PC-9 (cell line): ENCODE measurements at regions not wholly inside any gene's neighbourhood (a gene's known extent, or its start where the extent isn't known, plus 50 kb on each side); places are given as distances from the start of the nearest gene placed in this dataset.

ENCODE experiments used
- BruUV-seq: library from RNA; stranded (reverse); fragments of 400-500 nt; replicated peaks from 2 replicates; lab custom pipeline; 2021; lab: Mats Ljungman, UMichigan
- CTCF ChIA-PET: fragments of 300-600 bp; sonication (Branson Sonifier 250); formaldehyde crosslinking; loops from one replicate; lab custom pipeline; 2022; ENCODE audit warnings: antibody characterized with exemption; lab: Charles Lee
- POLR2A ChIA-PET: fragments of 300-600 bp; sonication (Branson Sonifier 250); formaldehyde crosslinking; loops from one replicate; lab custom pipeline; 2022; ENCODE audit warnings: antibody characterized with exemption; ENCODE audit not compliant: unreplicated experiment; lab: Charles Lee
- DNase-seq, 2 experiments: peaks; one replicate each; pipeline versions ENCODE4 v3.0.0 to v3.0.0-alpha.2; 2015 to 2022; ENCODE audit warnings: mixed read lengths in 1 of 2
- H2AFZ ChIP-seq: fragments of 200-600 bp; sonication (generic); 2 replicates; pipeline ENCODE4 v1.8.1; 2017; ENCODE audit warnings: antibody characterized with exemption
- H3F3A ChIP-seq: fragments of 200-600 bp; sonication (generic); 2 replicates; pipeline ENCODE4 v1.8.1; 2017; ENCODE audit warnings: antibody characterized with exemption, mild to moderate bottlenecking, low read depth; ENCODE audit not compliant: insufficient read depth
- H3K27ac ChIP-seq: fragments of 200-600 bp; sonication (generic); 2 replicates; pipeline ENCODE4 v1.6.1; 2016; ENCODE audit warnings: mixed run types
- H3K27me3 ChIP-seq: fragments of 200-600 bp; sonication (generic); 2 replicates; pipeline ENCODE4 v1.6.1; 2016; ENCODE audit warnings: low read depth, mixed run types; ENCODE audit not compliant: insufficient read depth
- H3K36me3 ChIP-seq: fragments of 200-600 bp; sonication (generic); 2 replicates; pipeline ENCODE4 v1.6.1; 2016; ENCODE audit warnings: low read depth, mixed run types
- H3K4me1 ChIP-seq: fragments of 200-600 bp; sonication (generic); replicated peaks from 2 replicates; pipeline ENCODE4 v1.6.1; 2016; ENCODE audit warnings: mixed run types; ENCODE audit not compliant: insufficient read depth
- H3K4me2 ChIP-seq: fragments of 200-600 bp; sonication (generic); 2 replicates; pipeline ENCODE4 v1.6.1; 2017; ENCODE audit warnings: mixed run types
- H3K4me3 ChIP-seq: fragments of 200-600 bp; sonication (generic); 2 replicates; pipeline ENCODE4 v1.6.1; 2016; ENCODE audit warnings: mixed run types
- H3K79me2 ChIP-seq: fragments of 200-600 bp; sonication (generic); 2 replicates; pipeline ENCODE4 v1.6.1; 2017; ENCODE audit warnings: low read depth, mixed run types
- H3K9me2 ChIP-seq: fragments of 200-600 bp; sonication (generic); 2 replicates; pipeline ENCODE4 v1.8.1; 2017; ENCODE audit warnings: mild to moderate bottlenecking; ENCODE audit not compliant: insufficient read depth
- H3K9me3 ChIP-seq: fragments of 200-600 bp; sonication (generic); 2 replicates; pipeline ENCODE4 v1.8.1; 2016; ENCODE audit warnings: low read depth; ENCODE audit not compliant: insufficient read depth
- H4K20me1 ChIP-seq: fragments of 200-600 bp; sonication (generic); 2 replicates; pipeline ENCODE4 v1.8.1; 2017; ENCODE audit not compliant: insufficient read depth
- CTCF ChIP-seq: fragments of 200-600 bp; sonication (generic); conservative IDR thresholded peaks from 2 replicates; pipeline ENCODE4 v1.6.1; 2017; ENCODE audit warnings: mixed run types, antibody characterized with exemption, mild to moderate bottlenecking, moderate library complexity
- EZH2 ChIP-seq: fragments of 200-600 bp; sonication (generic); IDR thresholded peaks from 2 replicates; pipeline ENCODE4 v1.8.0; 2017; ENCODE audit warnings: antibody characterized with exemption, low read depth
- intact Hi-C: fragments of 100-400 bp; cut with micrococcal nuclease; formaldehyde crosslinking; loops from one replicate; pipeline ENCODE4 v1.10.0; 2022; ENCODE audit not compliant: unreplicated experiment

- no TSS peak for BruUV-seq
- Histone ChIP-seq H2AFZ (no peak overlapping the region), H3K4me1 (no peaks in the 10 kb centered on the region), H3K4me2 (no peak overlapping the region), H3K27me3 (no peaks in the 10 kb centered on the region), H3K36me3 (no peaks in the 10 kb centered on the region), H3F3A (no peaks in the 10 kb centered on the region), H3K79me2 (no peaks in the 10 kb centered on the region), H3K9me2 (no peaks in the 10 kb centered on the region), H3K27ac (no peak overlapping the region), H3K4me3 (no peak overlapping the region), H3K9me3 (no peaks in the 10 kb centered on the region; the same call in 1 of the 2 replicates), H4K20me1 (no peaks in the 10 kb centered on the region)
- CTCF ChIA-PET = no interaction called here
- POLR2A ChIA-PET = no interaction called here
- TF ChIP-seq EZH2 = no peak
- TF ChIP-seq CTCF = no peak
- DNase-seq = no peak
- intact Hi-C loops = no loop called here
Measured at GRCh38 chr2:47999512-47999911, 93.2 kb upstream of the FBXO11 start.

GRCh38 chr2:48001498-48001897 lies 95.2 kb upstream of the FBXO11 start:
- no peak overlapping the region for H3K27ac ChIP-seq
- no peak overlapping the region for H3K4me3 ChIP-seq
- H3K9me3 ChIP-seq = no peaks in the 10 kb centered on the region; the same call in 1 of the 2 replicates
- no peak for TF ChIP-seq EZH2
- TF ChIP-seq CTCF = no peak
- H3K4me1 ChIP-seq = no peaks in the 10 kb centered on the region
- BruUV-seq = no TSS peak
- intact Hi-C loops = no loop called here
- no peaks in the 10 kb centered on the region for H4K20me1 ChIP-seq
- no peak overlapping the region for H3K4me2 ChIP-seq
- no peaks in the 10 kb centered on the region for H3K9me2 ChIP-seq
- ChIA-PET POLR2A (no interaction called here), CTCF (no interaction called here)
- no peaks in the 10 kb centered on the region for H3F3A ChIP-seq
- H3K79me2 ChIP-seq = no peaks in the 10 kb centered on the region
- no peaks in the 10 kb centered on the region for H3K27me3 ChIP-seq
- H2AFZ ChIP-seq = no peak overlapping the region
- DNase-seq = no peak
- no peaks in the 10 kb centered on the region for H3K36me3 ChIP-seq

- Histone ChIP-seq H4K20me1 (no peaks in the 10 kb centered on the region), H3K79me2 (no peaks in the 10 kb centered on the region), H3K9me3 (no peaks in the 10 kb centered on the region), H3K27ac (no peak overlapping the region), H3K27me3 (no peaks in the 10 kb centered on the region), H3K4me2 (no peak overlapping the region), H2AFZ (no peak overlapping the region), H3K9me2 (0 out of 2 replicates have a peak, but pooled peaks cover under 1% of the 10 kb centered on the region), H3K36me3 (no peaks in the 10 kb centered on the region), H3K4me1 (no peaks in the 10 kb centered on the region), H3K4me3 (no peak overlapping the region), H3F3A (no peaks in the 10 kb centered on the region)
- DNase-seq = no peak
- no TSS peak for BruUV-seq
- intact Hi-C loops = no loop called here
- POLR2A ChIA-PET = interaction anchor here (0.5 kb wide), 1 partner anchor 63 kb away, joined by 5 read pairs; no protein-coding TSS in a partner anchor
- no peak for TF ChIP-seq EZH2
- no peak for TF ChIP-seq CTCF
- CTCF ChIA-PET = no interaction called here
Measured at GRCh38 chr2:48006094-48006493, 99.8 kb upstream of the FBXO11 start.
